Stomach (tissue), 4 donors: ENCODE measurements at regions not wholly inside any gene's neighbourhood (a gene's known extent, or its start where the extent isn't known, plus 50 kb on each side); places are given as distances from the start of the nearest gene placed in this dataset.

Experiments used
- CTCF ChIP-seq, 7 experiments: fragments of 450-650 bp in 4 of 7; fragments of 200-600 bp in 3 of 7; sonication (generic) in 3 of 7; IDR thresholded peaks; one replicate each; pipeline ENCODE4 v1.5.1; 2016 to 2019; ENCODE audit warnings: antibody characterized with exemption in 7 of 7, control low read depth in 2 of 7, mild to moderate bottlenecking in 1 of 7
- POLR2A ChIP-seq, 4 donors: fragments of 450-650 bp; IDR thresholded peaks; one replicate each; pipeline ENCODE4 v1.6.1; 2016; ENCODE audit warnings: antibody characterized with exemption in 4 of 4, control low read depth in 2 of 4, mild to moderate bottlenecking in 1 of 4, moderate library complexity in 1 of 4
- POLR2AphosphoS5 ChIP-seq, 3 donors: sonication (generic); formaldehyde crosslinking; IDR thresholded peaks; one replicate each; pipeline ENCODE4 v1.6.1; 2016; ENCODE audit warnings: antibody characterized with exemption in 3 of 3

DNA sequence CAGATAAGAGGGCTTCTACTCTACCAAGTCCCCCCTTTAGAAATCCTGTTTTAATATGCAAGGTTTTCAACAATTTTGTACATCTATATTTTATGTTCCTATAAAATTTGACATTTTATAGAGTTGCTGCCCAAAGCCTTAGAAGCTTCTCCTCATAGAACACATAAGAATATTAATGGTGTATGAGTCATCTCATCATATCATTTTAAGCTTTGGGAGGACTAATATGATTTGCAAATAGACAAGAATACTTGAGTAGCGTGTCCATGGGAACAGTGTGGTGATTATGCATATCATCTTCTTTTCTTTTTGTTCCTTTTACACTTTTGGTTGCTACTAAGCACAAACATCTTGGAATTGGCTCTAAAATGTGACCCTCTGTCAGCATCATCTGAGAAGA, 56.7 kb upstream of the HUWE1 start:
- TF ChIP-seq CTCF (IDR thresholded peaks at IDR 0.05) (no peak), POLR2A (IDR thresholded peaks at IDR 0.05) (no peak), POLR2AphosphoS5 (IDR thresholded peaks at IDR 0.05) (no peak)
